ENCODE measurements at regions not wholly inside any gene's neighbourhood (a gene's known extent, or its start where the extent isn't known, plus 50 kb on each side); places are given as distances from the start of the nearest gene placed in this dataset.

DNA sequence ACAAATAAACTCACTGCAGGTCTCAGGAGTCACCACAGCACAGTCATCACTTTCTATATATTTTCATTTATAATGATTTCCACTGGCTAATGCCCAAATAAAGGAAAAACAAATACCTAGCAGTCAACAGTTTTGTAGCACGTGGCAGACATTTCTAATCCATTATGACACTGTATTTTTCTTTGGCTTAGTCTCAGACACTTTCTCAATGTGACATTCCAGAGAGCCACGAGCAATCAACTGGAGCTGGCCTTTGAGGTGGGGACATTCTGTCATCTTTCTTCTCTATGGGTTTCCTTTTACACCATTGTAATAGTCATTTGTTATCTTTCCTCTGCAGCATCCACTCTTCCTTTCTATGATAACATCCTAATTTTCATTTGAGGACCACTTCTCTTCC lies 119.7 kb downstream of the WNT5A start:
- no peaks in the 10 kb centered on the region for H3K27me3 ChIP-seq (ENCODE audit: control insufficient read depth, insufficient read depth, low read length)
- no peaks in the 10 kb centered on the region for H3K36me3 ChIP-seq (ENCODE audit: control insufficient read depth in 2 of 3, insufficient read depth in 3 of 3, low read length in 3 of 3)
- H3K9me3 ChIP-seq (ENCODE audit: control insufficient read depth in 2 of 3, insufficient read depth in 1 of 3, low read length in 3 of 3) = no peaks in the 10 kb centered on the region
- TF ChIP-seq, protein P1, sequence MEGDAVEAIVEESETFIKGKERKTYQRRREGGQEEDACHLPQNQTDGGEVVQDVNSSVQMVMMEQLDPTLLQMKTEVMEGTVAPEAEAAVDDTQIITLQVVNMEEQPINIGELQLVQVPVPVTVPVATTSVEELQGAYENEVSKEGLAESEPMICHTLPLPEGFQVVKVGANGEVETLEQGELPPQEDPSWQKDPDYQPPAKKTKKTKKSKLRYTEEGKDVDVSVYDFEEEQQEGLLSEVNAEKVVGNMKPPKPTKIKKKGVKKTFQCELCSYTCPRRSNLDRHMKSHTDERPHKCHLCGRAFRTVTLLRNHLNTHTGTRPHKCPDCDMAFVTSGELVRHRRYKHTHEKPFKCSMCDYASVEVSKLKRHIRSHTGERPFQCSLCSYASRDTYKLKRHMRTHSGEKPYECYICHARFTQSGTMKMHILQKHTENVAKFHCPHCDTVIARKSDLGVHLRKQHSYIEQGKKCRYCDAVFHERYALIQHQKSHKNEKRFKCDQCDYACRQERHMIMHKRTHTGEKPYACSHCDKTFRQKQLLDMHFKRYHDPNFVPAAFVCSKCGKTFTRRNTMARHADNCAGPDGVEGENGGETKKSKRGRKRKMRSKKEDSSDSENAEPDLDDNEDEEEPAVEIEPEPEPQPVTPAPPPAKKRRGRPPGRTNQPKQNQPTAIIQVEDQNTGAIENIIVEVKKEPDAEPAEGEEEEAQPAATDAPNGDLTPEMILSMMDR (IDR thresholded peaks at IDR 0.05; ENCODE audit: borderline replicate concordance, extremely low read depth, insufficient read depth) = no peak
- DNase-seq = no peak
- H3K27ac ChIP-seq (ENCODE audit: low read depth in 2 of 2, low read length in 2 of 2) = no peak overlapping the region
- H3K4me1 ChIP-seq (ENCODE audit: control insufficient read depth in 2 of 3, insufficient read depth in 2 of 3, low read depth in 1 of 3, low read length in 3 of 3) = no peaks in the 10 kb centered on the region
- no peak overlapping the region for H3K4me3 ChIP-seq (ENCODE audit: low read length in 3 of 3)
- no peak for FAIRE-seq
- intact Hi-C loops (cut with DNase I) = no loop called here
- no peak overlapping the region for H3K9ac ChIP-seq (ENCODE audit: low read length in 3 of 3)

DNA sequence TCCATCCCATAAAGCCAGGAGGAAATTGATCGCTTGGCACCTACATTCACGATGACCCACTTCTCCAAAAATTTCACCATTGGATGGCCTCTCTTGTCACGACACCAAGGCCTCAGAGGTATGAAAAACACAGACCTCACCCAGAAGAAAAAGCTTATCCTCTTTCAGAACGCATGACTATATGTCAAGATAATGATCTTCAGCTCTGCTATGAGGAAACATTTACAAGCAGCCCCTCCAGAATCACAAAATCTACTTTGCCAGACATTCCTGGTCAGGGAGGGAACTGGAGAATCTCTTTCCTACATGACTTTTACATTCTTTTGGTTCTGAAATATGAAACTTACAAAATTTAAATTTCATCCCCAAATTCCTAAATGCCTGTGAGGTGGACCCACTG lies 122.7 kb downstream of the WNT5A start:
- intact Hi-C loops (cut with DNase I) = no loop called here
- Histone ChIP-seq H3K9ac (ENCODE audit: low read length in 3 of 3) (no peak overlapping the region), H3K36me3 (ENCODE audit: control insufficient read depth in 2 of 3, insufficient read depth in 3 of 3, low read length in 3 of 3) (no peaks in the 10 kb centered on the region), H3K27ac (ENCODE audit: low read depth in 2 of 2, low read length in 2 of 2) (no peak overlapping the region), H3K27me3 (ENCODE audit: control insufficient read depth, insufficient read depth, low read length) (no peaks in the 10 kb centered on the region), H3K4me3 (ENCODE audit: low read length in 3 of 3) (no peak overlapping the region), H3K9me3 (ENCODE audit: control insufficient read depth in 2 of 3, insufficient read depth in 1 of 3, low read length in 3 of 3) (no peaks in the 10 kb centered on the region), H3K4me1 (ENCODE audit: control insufficient read depth in 2 of 3, insufficient read depth in 2 of 3, low read depth in 1 of 3, low read length in 3 of 3) (no peaks in the 10 kb centered on the region)
- TF ChIP-seq, protein P1 (IDR thresholded peaks at IDR 0.05; ENCODE audit: borderline replicate concordance, extremely low read depth, insufficient read depth) = no peak
- DNase-seq = no peak
- no peak for FAIRE-seq

DNA sequence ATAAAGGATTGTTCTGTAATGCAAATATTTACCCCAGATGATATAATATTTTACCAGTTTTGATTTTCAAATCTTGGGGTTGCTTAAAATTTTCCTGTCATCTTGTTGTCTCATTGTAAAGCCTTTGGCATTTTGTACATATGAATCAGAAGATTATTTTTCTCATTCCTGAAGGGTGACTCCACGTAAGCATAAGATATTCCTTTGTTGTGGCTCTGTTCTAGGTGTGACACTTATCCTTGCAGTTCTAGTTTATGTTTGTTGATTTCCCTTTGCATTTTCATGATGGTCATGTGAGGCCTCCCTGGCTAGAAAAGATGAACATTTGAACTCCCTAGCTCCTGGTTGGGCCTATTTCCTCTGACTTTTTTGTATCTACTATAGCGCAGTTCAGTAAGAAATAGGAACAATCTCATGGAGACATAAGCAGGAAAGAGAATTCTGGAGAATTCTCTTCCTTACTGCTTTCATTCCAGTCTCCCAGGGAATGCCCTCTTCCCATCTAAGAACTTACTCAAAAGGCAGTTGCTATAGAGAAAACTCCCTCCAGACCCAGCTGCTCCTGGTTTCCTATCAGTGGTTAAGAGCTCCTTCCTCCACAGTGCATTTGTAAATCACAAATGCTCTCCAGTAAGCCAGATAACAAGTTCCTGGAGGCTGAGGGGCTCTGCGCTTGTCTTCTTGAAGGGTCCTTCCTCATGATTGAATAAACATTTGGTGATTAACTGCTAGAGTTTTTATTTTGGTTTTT lies 124.7 kb downstream of the WNT5A start:
- Histone ChIP-seq H3K9ac (ENCODE audit: low read length in 3 of 3) (no peak overlapping the region), H3K36me3 (ENCODE audit: control insufficient read depth in 2 of 3, insufficient read depth in 3 of 3, low read length in 3 of 3) (no peaks in the 10 kb centered on the region), H3K27ac (ENCODE audit: low read depth in 2 of 2, low read length in 2 of 2) (no peak overlapping the region), H3K9me3 (ENCODE audit: control insufficient read depth in 2 of 3, insufficient read depth in 1 of 3, low read length in 3 of 3) (no peaks in the 10 kb centered on the region), H3K4me3 (ENCODE audit: low read length in 3 of 3) (no peak overlapping the region), H3K27me3 (ENCODE audit: control insufficient read depth, insufficient read depth, low read length) (no peaks in the 10 kb centered on the region), H3K4me1 (ENCODE audit: control insufficient read depth in 2 of 3, insufficient read depth in 2 of 3, low read depth in 1 of 3, low read length in 3 of 3) (no peaks in the 10 kb centered on the region)
- no peak for DNase-seq
- TF ChIP-seq, protein P1 (IDR thresholded peaks at IDR 0.05; ENCODE audit: borderline replicate concordance, extremely low read depth, insufficient read depth) = no peak
- FAIRE-seq = no peak
- intact Hi-C loops (cut with DNase I) = no loop called here

DNA sequence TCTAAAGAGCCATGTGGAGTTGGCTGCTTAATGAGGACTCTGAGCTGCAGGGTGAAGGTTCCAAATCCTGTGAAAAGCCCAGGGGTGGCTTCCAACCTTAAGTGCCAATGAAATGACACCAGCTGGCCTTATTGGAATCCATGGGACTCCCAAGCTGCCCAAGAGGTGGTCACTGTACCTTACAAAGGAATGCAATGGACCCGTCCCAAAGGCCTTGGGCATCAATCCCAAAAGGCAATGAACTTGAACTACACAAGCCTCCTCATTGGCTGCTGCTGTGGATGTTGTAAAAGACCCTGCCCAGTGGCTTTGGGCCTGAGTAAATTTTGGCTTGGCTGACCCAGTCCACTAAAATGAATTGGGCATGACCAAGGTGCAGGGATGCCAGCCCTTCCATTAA lies 129.3 kb downstream of the WNT5A start:
- TF ChIP-seq, protein P1 (IDR thresholded peaks at IDR 0.05; ENCODE audit: borderline replicate concordance, extremely low read depth, insufficient read depth) = no peak
- Histone ChIP-seq H3K36me3 (ENCODE audit: control insufficient read depth in 2 of 3, insufficient read depth in 3 of 3, low read length in 3 of 3) (no peaks in the 10 kb centered on the region), H3K9me3 (ENCODE audit: control insufficient read depth in 2 of 3, insufficient read depth in 1 of 3, low read length in 3 of 3) (no peaks in the 10 kb centered on the region), H3K9ac (ENCODE audit: low read length in 3 of 3) (no peak overlapping the region), H3K27me3 (ENCODE audit: control insufficient read depth, insufficient read depth, low read length) (no peaks in the 10 kb centered on the region), H3K4me1 (ENCODE audit: control insufficient read depth in 2 of 3, insufficient read depth in 2 of 3, low read depth in 1 of 3, low read length in 3 of 3) (no peaks in the 10 kb centered on the region), H3K27ac (ENCODE audit: low read depth in 2 of 2, low read length in 2 of 2) (no peak overlapping the region), H3K4me3 (ENCODE audit: low read length in 3 of 3) (no peak overlapping the region)
- intact Hi-C loops (cut with DNase I) = no loop called here
- DNase-seq = no peak
- FAIRE-seq = no peak
